HG02571 (cell line): ENCODE measurements at regions not wholly inside any gene's neighbourhood (a gene's known extent, or its start where the extent isn't known, plus 50 kb on each side); places are given as distances from the start of the nearest gene placed in this dataset.

Experiments
- ATAC-seq: cut with Tn5 transposase; IDR thresholded peaks from one replicate; pipeline ENCODE4 v1.9.1; 2021; ENCODE audit warnings: mild to moderate bottlenecking, moderate library complexity; ENCODE audit not compliant: unreplicated experiment

GRCh38 chr13:33512880-33513554, 227.5 kb upstream of the STARD13 start:
- ATAC-seq, result no peak

- ATAC-seq, result no peak
Measured at GRCh38 chr13:33514362-33514761, 228.8 kb upstream of the STARD13 start.

GRCh38 chr13:33515146-33515545, 229.6 kb upstream of the STARD13 start:
- no peak for ATAC-seq

GRCh38 chr13:33518452-33518851, 232.9 kb upstream of the STARD13 start:
- no peak for ATAC-seq

- no peak for ATAC-seq
Measured at GRCh38 chr13:33519561-33520467, 234.3 kb upstream of the STARD13 start.

- ATAC-seq, result no peak
Measured at GRCh38 chr13:33520468-33520839, 234.9 kb upstream of the STARD13 start.

- ATAC-seq, result no peak
Measured at GRCh38 chr13:33524086-33524485, 238.5 kb upstream of the STARD13 start.

GRCh38 chr13:33525763-33526162, 240.2 kb upstream of the STARD13 start:
- no peak for ATAC-seq

GRCh38 chr13:33526718-33527117, 241.2 kb upstream of the STARD13 start:
- no peak for ATAC-seq

- ATAC-seq, result no peak
Measured at GRCh38 chr13:33528896-33529295, 243.3 kb upstream of the STARD13 start.

GRCh38 chr13:33531484-33531883, 245.9 kb upstream of the STARD13 start:
- no peak for ATAC-seq

- ATAC-seq, result no peak
Measured at GRCh38 chr13:33535061-33535460, 249.5 kb upstream of the STARD13 start.

GRCh38 chr13:33536601-33537000, 251.0 kb upstream of the STARD13 start:
- no peak for ATAC-seq

- no peak for ATAC-seq
Measured at GRCh38 chr13:33537026-33537425, 251.5 kb upstream of the STARD13 start.

GRCh38 chr13:33537676-33538075, 252.1 kb upstream of the STARD13 start:
- ATAC-seq, result no peak

GRCh38 chr13:33541456-33541855, 255.9 kb upstream of the STARD13 start:
- ATAC-seq, result no peak

- ATAC-seq, result no peak
Measured at GRCh38 chr13:33541962-33542308, 256.4 kb upstream of the STARD13 start.

GRCh38 chr13:33542309-33543088, 256.9 kb upstream of the STARD13 start:
- peak; percentile 81 for ATAC-seq

GRCh38 chr13:33543089-33543459, 257.5 kb upstream of the STARD13 start:
- peak; percentile 6 for ATAC-seq

- no peak for ATAC-seq
Measured at GRCh38 chr13:33543631-33544265, 258.2 kb upstream of the STARD13 start.

GRCh38 chr13:33544308-33544707, 258.8 kb upstream of the STARD13 start:
- no peak for ATAC-seq
